ENCODE measurements at regions not wholly inside any gene's neighbourhood (a gene's known extent, or its start where the extent isn't known, plus 50 kb on each side); places are given as distances from the start of the nearest gene placed in this dataset.

- TF ChIP-seq CTCF (IDR thresholded peaks at IDR 0.05; ENCODE audit: low read depth, low read length, missing control alignments): no peak
- H3K4me3 ChIP-seq (ENCODE audit: low read depth, low read length): no peak overlapping the region
- DNase-seq (ENCODE audit: low read depth): no peak
These were observed 199.9 kb upstream of the FAR2 start for GRCh38 chr12:28949184-28949583.

- DNase-seq (ENCODE audit: low read depth): no peak
- no peak overlapping the region for H3K4me3 ChIP-seq (ENCODE audit: low read depth, low read length)
- no peak for TF ChIP-seq CTCF (IDR thresholded peaks at IDR 0.05; ENCODE audit: low read depth, low read length, missing control alignments)
These were observed 199.0 kb upstream of the FAR2 start for GRCh38 chr12:28950049-28950448.

GRCh38 chr12:28951935-28952334 is 197.1 kb upstream of the FAR2 start:
- H3K4me3 ChIP-seq (ENCODE audit: low read depth, low read length): no peak overlapping the region
- no peak for DNase-seq (ENCODE audit: low read depth)
- TF ChIP-seq CTCF (IDR thresholded peaks at IDR 0.05; ENCODE audit: low read depth, low read length, missing control alignments): no peak

GRCh38 chr12:28954333-28954732 is 194.7 kb upstream of the FAR2 start:
- no peak for TF ChIP-seq CTCF (IDR thresholded peaks at IDR 0.05; ENCODE audit: low read depth, low read length, missing control alignments)
- H3K4me3 ChIP-seq (ENCODE audit: low read depth, low read length): no peak overlapping the region
- DNase-seq (ENCODE audit: low read depth): no peak

- no peak for DNase-seq (ENCODE audit: low read depth)
- no peak overlapping the region for H3K4me3 ChIP-seq (ENCODE audit: low read depth, low read length)
- TF ChIP-seq CTCF (IDR thresholded peaks at IDR 0.05; ENCODE audit: low read depth, low read length, missing control alignments): no peak
These were observed 193.6 kb upstream of the FAR2 start for GRCh38 chr12:28955491-28955890.

GRCh38 chr12:28955931-28956330 is 193.1 kb upstream of the FAR2 start:
- DNase-seq (ENCODE audit: low read depth): no peak
- H3K4me3 ChIP-seq (ENCODE audit: low read depth, low read length): no peak overlapping the region
- TF ChIP-seq CTCF (IDR thresholded peaks at IDR 0.05; ENCODE audit: low read depth, low read length, missing control alignments): no peak

GRCh38 chr12:28958553-28959195 is 190.4 kb upstream of the FAR2 start:
- DNase-seq (ENCODE audit: low read depth): no peak
- TF ChIP-seq CTCF (IDR thresholded peaks at IDR 0.05; ENCODE audit: low read depth, low read length, missing control alignments): no peak
- H3K4me3 ChIP-seq (ENCODE audit: low read depth, low read length): no peak overlapping the region

Measured in GM12864 (cell line).